ENCODE measurements at regions not wholly inside any gene's neighbourhood (a gene's known extent, or its start where the extent isn't known, plus 50 kb on each side); places are given as distances from the start of the nearest gene placed in this dataset.

DNA sequence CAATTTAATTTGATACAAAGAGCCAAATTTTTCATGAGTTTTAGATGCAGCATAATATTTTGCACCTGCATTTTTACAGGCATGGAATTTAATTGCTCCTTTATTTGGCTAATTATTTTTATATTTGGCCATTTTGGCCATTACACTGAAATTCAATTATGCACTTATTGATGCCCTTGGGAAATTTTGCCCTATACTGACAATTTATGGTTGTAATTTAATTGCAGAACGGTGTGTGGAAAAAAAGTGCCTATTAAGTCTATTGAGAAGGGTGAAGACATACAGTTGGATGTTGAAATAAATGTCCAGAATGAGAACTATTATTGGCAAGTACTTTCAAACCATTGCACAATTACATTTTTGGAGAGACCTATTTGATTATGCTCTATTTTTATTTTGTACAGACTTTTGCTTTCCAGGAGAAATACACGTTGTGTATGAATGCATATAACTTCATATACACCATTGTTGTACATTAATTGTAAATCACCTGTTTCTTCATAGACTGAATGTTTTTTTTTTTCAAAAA is 1319.3 kb upstream of the CDH2 start:
- H3K27ac ChIP-seq, result no peak overlapping the region
- TF ChIP-seq, protein P1, sequence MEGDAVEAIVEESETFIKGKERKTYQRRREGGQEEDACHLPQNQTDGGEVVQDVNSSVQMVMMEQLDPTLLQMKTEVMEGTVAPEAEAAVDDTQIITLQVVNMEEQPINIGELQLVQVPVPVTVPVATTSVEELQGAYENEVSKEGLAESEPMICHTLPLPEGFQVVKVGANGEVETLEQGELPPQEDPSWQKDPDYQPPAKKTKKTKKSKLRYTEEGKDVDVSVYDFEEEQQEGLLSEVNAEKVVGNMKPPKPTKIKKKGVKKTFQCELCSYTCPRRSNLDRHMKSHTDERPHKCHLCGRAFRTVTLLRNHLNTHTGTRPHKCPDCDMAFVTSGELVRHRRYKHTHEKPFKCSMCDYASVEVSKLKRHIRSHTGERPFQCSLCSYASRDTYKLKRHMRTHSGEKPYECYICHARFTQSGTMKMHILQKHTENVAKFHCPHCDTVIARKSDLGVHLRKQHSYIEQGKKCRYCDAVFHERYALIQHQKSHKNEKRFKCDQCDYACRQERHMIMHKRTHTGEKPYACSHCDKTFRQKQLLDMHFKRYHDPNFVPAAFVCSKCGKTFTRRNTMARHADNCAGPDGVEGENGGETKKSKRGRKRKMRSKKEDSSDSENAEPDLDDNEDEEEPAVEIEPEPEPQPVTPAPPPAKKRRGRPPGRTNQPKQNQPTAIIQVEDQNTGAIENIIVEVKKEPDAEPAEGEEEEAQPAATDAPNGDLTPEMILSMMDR (conservative IDR thresholded peaks at IDR 0.05), result no peak
- no peak for TF ChIP-seq ZFX (IDR thresholded peaks at IDR 0.05)

DNA sequence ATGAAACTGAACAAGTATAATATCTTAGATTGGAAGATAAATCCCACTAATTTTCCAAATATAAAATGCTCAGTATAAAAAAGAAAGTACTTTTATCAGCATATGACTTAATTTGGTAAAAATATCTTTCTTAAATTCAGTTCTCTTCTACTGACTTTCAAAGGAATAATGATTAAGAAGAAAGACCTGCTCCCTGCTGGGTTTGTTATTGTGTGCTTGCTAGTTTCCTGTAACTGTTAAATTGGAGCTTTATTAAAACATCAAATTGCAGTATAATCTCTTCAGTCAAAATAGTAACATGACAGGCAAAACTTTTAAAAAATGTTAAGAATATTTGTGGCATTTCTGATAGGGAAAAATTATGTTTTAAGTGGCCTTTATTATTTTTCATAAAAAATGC is 1317.4 kb upstream of the CDH2 start:
- TF ChIP-seq ZFX (IDR thresholded peaks at IDR 0.05), result no peak
- TF ChIP-seq, protein P1 (conservative IDR thresholded peaks at IDR 0.05), result no peak

DNA sequence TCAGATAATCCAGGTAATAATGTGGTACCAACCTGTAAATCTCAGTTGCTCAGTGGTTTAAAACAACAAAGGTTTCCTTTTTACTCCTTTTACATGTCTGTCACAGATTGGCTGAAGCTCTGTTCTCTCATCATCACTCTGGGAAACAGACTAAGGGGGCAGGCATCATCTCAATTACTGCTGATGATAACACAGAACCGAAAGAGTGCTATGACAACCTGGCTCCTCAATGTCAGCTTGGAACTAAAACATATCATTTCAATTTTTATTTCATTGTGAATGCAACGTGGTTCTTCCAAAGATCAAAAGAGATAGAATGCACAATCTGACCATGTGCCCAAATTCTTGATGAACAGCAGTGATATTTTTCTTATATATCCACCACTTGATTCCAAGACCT is 1315.0 kb upstream of the CDH2 start:
- TF ChIP-seq, protein P1 (conservative IDR thresholded peaks at IDR 0.05), result no peak
- TF ChIP-seq ZFX (IDR thresholded peaks at IDR 0.05), result no peak
- no peak overlapping the region for H3K27ac ChIP-seq

More for the DNA sequence above, 1317.4 kb upstream of the CDH2 start:
- H3K27ac ChIP-seq, result no peak overlapping the region

DNA sequence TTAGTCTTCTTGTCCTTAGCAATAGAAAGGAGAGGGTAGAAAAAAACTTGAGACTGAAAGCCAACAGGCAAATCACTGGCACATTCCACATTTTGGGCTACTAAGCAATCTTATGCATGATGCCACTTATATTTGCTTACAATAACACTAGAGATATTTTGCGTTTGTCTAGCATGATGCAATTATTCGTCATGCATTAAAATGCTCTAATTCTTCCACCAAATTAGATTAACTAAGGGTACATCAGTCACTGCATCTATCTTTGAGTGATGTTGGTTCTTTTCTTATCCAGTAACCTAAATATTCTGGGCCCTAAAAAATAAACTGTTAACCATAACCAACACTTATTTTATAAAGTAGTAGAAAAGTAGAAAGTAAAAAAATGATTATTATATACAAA is 1311.7 kb upstream of the CDH2 start:
- no peak for TF ChIP-seq ZFX (IDR thresholded peaks at IDR 0.05)
- TF ChIP-seq, protein P1 (conservative IDR thresholded peaks at IDR 0.05), result no peak
- H3K27ac ChIP-seq, result no peak overlapping the region

DNA sequence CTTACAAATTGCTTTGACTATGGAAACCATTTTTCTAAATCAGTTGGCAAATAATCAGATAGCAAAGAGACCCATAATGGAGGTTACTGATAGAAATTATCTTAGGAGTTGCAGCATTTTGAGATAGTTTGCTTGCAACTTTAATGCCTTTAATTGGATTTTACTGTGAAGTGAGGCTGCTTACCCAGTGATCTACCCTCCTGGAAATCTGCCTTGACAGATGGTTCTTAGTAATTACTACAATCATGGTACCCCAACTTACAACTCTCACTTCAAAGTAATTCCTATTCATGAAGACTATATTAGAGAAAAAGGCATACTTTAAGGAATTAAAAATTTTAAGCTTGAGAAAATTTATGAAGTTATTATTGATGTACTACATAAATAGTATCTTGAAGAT is 1288.6 kb upstream of the CDH2 start:
- H3K27ac ChIP-seq, result no peak overlapping the region
- TF ChIP-seq, protein P1 (conservative IDR thresholded peaks at IDR 0.05), result no peak
- no peak for TF ChIP-seq ZFX (IDR thresholded peaks at IDR 0.05)

DNA sequence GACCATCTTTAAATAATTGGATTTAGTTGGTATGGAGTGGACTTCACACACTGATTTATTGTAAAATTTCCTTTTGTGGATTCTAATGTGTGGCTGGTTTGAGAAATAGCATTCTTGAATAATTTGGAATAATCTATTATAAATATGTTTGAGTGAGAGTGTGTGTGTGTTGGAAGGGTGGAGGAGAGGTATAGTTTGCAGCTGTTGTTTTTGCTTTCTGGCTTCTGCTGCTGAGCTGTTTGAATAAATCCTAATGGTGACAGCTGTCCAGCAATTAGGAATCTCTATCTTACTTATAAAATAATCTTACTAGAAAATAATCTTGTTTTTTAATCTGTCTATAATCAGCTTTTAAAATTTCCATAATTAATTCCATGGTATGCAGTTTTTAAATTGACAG is 1283.0 kb upstream of the CDH2 start:
- H3K27ac ChIP-seq, result no peak overlapping the region
- TF ChIP-seq, protein P1 (conservative IDR thresholded peaks at IDR 0.05), result no peak
- no peak for TF ChIP-seq ZFX (IDR thresholded peaks at IDR 0.05)

DNA sequence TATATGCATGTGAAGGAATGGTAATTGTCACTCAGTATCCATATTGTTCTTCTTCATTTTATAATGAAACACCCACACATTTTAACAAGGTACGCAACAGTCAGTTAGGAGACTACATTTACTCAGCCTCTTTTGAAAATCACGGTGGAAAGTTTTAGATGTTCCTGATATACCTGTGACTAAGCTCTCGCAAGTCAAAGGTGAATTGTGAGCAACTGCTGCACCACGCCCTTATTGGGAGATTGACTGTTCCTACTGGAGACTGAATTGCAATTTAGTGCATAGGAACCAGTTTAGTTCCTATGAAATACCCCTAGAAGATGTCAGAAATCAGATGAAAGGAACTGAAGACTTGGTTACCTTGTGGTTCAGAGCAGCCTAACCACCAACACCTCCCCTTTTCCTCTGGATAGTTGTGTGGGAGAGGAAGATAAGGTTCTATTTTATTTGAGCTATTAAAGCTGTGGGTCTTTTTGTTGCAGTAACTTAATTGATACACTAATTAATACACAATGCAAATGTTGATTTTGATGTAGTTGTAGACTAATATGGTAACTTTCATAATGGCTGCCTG is 1280.5 kb upstream of the CDH2 start:
- TF ChIP-seq, protein P1 (conservative IDR thresholded peaks at IDR 0.05), result no peak
- TF ChIP-seq ZFX (IDR thresholded peaks at IDR 0.05), result no peak
- H3K27ac ChIP-seq, result no peak overlapping the region
